ENCODE measurements at regions not wholly inside any gene's neighbourhood (a gene's known extent, or its start where the extent isn't known, plus 50 kb on each side); places are given as distances from the start of the nearest gene placed in this dataset.

DNA sequence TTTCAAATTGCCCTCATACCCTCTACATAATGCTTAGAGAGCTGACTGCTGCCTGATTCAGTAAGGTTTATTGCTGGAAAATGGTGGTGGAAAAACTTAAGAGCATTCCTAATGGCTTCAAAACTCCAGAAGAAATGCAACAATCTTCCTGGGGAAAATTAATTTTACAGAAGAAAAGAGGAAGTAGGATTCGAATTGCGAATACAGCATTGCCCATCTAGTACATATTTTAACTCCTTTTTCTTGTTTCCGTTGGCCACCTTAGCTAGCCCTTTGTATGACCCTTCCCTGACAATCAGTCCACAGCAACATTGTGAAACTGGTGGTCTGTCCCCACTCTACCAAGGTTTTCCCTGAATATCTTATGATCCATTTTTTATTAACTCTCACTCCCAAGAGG, 224.7 kb downstream of the MTX2 start:
- TF ChIP-seq, protein P1, sequence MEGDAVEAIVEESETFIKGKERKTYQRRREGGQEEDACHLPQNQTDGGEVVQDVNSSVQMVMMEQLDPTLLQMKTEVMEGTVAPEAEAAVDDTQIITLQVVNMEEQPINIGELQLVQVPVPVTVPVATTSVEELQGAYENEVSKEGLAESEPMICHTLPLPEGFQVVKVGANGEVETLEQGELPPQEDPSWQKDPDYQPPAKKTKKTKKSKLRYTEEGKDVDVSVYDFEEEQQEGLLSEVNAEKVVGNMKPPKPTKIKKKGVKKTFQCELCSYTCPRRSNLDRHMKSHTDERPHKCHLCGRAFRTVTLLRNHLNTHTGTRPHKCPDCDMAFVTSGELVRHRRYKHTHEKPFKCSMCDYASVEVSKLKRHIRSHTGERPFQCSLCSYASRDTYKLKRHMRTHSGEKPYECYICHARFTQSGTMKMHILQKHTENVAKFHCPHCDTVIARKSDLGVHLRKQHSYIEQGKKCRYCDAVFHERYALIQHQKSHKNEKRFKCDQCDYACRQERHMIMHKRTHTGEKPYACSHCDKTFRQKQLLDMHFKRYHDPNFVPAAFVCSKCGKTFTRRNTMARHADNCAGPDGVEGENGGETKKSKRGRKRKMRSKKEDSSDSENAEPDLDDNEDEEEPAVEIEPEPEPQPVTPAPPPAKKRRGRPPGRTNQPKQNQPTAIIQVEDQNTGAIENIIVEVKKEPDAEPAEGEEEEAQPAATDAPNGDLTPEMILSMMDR (IDR thresholded peaks at IDR 0.05; ENCODE audit: low read depth, low read length, missing input control): no peak
- TF ChIP-seq, protein P2, sequence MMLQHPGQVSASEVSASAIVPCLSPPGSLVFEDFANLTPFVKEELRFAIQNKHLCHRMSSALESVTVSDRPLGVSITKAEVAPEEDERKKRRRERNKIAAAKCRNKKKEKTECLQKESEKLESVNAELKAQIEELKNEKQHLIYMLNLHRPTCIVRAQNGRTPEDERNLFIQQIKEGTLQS (IDR thresholded peaks at IDR 0.05): no peak
- TF ChIP-seq YY1 (IDR thresholded peaks at IDR 0.05) (no peak), NR2F2 (IDR thresholded peaks at IDR 0.05) (no peak), JUND (IDR thresholded peaks at IDR 0.05) (no peak), SP1 (IDR thresholded peaks at IDR 0.05) (no peak), TAF1 (conservative IDR thresholded peaks at IDR 0.05) (no peak), RAD21 (IDR thresholded peaks at IDR 0.05) (no peak), EGR1 (IDR thresholded peaks at IDR 0.05; ENCODE audit: low read depth in 2 of 2) (no peak), RXRA (IDR thresholded peaks at IDR 0.05) (no peak)
- TF ChIP-seq, protein P3, sequence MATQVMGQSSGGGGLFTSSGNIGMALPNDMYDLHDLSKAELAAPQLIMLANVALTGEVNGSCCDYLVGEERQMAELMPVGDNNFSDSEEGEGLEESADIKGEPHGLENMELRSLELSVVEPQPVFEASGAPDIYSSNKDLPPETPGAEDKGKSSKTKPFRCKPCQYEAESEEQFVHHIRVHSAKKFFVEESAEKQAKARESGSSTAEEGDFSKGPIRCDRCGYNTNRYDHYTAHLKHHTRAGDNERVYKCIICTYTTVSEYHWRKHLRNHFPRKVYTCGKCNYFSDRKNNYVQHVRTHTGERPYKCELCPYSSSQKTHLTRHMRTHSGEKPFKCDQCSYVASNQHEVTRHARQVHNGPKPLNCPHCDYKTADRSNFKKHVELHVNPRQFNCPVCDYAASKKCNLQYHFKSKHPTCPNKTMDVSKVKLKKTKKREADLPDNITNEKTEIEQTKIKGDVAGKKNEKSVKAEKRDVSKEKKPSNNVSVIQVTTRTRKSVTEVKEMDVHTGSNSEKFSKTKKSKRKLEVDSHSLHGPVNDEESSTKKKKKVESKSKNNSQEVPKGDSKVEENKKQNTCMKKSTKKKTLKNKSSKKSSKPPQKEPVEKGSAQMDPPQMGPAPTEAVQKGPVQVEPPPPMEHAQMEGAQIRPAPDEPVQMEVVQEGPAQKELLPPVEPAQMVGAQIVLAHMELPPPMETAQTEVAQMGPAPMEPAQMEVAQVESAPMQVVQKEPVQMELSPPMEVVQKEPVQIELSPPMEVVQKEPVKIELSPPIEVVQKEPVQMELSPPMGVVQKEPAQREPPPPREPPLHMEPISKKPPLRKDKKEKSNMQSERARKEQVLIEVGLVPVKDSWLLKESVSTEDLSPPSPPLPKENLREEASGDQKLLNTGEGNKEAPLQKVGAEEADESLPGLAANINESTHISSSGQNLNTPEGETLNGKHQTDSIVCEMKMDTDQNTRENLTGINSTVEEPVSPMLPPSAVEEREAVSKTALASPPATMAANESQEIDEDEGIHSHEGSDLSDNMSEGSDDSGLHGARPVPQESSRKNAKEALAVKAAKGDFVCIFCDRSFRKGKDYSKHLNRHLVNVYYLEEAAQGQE (IDR thresholded peaks at IDR 0.05): no peak
- TF ChIP-seq, protein P4, sequence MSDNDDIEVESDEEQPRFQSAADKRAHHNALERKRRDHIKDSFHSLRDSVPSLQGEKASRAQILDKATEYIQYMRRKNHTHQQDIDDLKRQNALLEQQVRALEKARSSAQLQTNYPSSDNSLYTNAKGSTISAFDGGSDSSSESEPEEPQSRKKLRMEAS (IDR thresholded peaks at IDR 0.05): no peak
- TF ChIP-seq, protein P5, sequence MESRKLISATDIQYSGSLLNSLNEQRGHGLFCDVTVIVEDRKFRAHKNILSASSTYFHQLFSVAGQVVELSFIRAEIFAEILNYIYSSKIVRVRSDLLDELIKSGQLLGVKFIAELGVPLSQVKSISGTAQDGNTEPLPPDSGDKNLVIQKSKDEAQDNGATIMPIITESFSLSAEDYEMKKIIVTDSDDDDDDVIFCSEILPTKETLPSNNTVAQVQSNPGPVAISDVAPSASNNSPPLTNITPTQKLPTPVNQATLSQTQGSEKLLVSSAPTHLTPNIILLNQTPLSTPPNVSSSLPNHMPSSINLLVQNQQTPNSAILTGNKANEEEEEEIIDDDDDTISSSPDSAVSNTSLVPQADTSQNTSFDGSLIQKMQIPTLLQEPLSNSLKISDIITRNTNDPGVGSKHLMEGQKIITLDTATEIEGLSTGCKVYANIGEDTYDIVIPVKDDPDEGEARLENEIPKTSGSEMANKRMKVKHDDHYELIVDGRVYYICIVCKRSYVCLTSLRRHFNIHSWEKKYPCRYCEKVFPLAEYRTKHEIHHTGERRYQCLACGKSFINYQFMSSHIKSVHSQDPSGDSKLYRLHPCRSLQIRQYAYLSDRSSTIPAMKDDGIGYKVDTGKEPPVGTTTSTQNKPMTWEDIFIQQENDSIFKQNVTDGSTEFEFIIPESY (IDR thresholded peaks at IDR 0.05): no peak
